ENCODE measurements at regions not wholly inside any gene's neighbourhood (a gene's known extent, or its start where the extent isn't known, plus 50 kb on each side); places are given as distances from the start of the nearest gene placed in this dataset.

GRCh38 chr2:166381-166780 lies 97.5 kb downstream of the SH3YL1 start:
- TF ChIP-seq CTCF (conservative IDR thresholded peaks at IDR 0.05; ENCODE audit: low read depth), result no peak
- H3K27ac ChIP-seq, result no peak overlapping the region
- no peak for DNase-seq (ENCODE audit: low spot score)
- ChIA-PET POLR2A (ENCODE audit: low non-redundant PET) (no interaction called here), CTCF (no interaction called here)

- ChIA-PET POLR2A (ENCODE audit: low non-redundant PET) (no interaction called here), CTCF (no interaction called here)
- TF ChIP-seq CTCF (conservative IDR thresholded peaks at IDR 0.05; ENCODE audit: low read depth), result no peak
- DNase-seq (ENCODE audit: low spot score), result no peak
- no peak overlapping the region for H3K27ac ChIP-seq
These were observed 98.3 kb downstream of the SH3YL1 start for GRCh38 chr2:165530-165929.

- ChIA-PET POLR2A (ENCODE audit: low non-redundant PET) (no interaction called here), CTCF (no interaction called here)
- DNase-seq (ENCODE audit: low spot score), result no peak
- no peak for TF ChIP-seq CTCF (conservative IDR thresholded peaks at IDR 0.05; ENCODE audit: low read depth)
- no peak overlapping the region for H3K27ac ChIP-seq
These were observed 101.1 kb downstream of the SH3YL1 start for GRCh38 chr2:162473-163382.

- H3K27ac ChIP-seq, result no peak overlapping the region
- no peak for TF ChIP-seq CTCF (conservative IDR thresholded peaks at IDR 0.05; ENCODE audit: low read depth)
- no peak for DNase-seq (ENCODE audit: low spot score)
- ChIA-PET CTCF (interaction anchor here (0.7 kb wide), 1 partner anchor 276 kb away, joined by 4 read pairs; no protein-coding TSS in a partner anchor), POLR2A (ENCODE audit: low non-redundant PET) (no interaction called here)
These were observed 102.1 kb downstream of the SH3YL1 start for GRCh38 chr2:161729-162128.

GRCh38 chr2:151553-152334 lies 105.4 kb upstream of the FAM110C start:
- TF ChIP-seq CTCF (conservative IDR thresholded peaks at IDR 0.05; ENCODE audit: low read depth), result no peak
- peak; percentile 30 for DNase-seq (ENCODE audit: low spot score)
- ChIA-PET CTCF (no interaction called here), POLR2A (ENCODE audit: low non-redundant PET) (no interaction called here)
- no peak overlapping the region for H3K27ac ChIP-seq

GRCh38 chr2:145407-145806 lies 99.1 kb upstream of the FAM110C start:
- POLR2A ChIA-PET (ENCODE audit: low non-redundant PET), result no interaction called here
- H3K27ac ChIP-seq, result no peak overlapping the region
- CTCF ChIA-PET, result no interaction called here
- no peak for DNase-seq (ENCODE audit: low spot score)
- no peak for TF ChIP-seq CTCF (conservative IDR thresholded peaks at IDR 0.05; ENCODE audit: low read depth)

All from RWPE1 (cell line).